Jurkat, Clone E6-1 (cell line): ENCODE measurements at regions not wholly inside any gene's neighbourhood (a gene's known extent, or its start where the extent isn't known, plus 50 kb on each side); places are given as distances from the start of the nearest gene placed in this dataset.

Experiments
- DNase-seq: peaks from one replicate; pipeline ENCODE4 v3.0.0-alpha.2; 2011; ENCODE audit warnings: low read depth, low spot score
- H3K4me3 ChIP-seq: 2 replicates; pipeline ENCODE4 v1.5.1; 2011; ENCODE audit warnings: mild to moderate bottlenecking, low read length, control low read depth, moderate library complexity

GRCh38 chr9:108142142-108142503, 652.6 kb upstream of the KLF4 start:
- DNase-seq, result no peak
- H3K4me3 ChIP-seq, result no peak overlapping the region

- DNase-seq, result no peak
- no peak overlapping the region for H3K4me3 ChIP-seq
These were observed 650.3 kb upstream of the KLF4 start for GRCh38 chr9:108139900-108140299.

GRCh38 chr9:108138516-108138915, 648.9 kb upstream of the KLF4 start:
- DNase-seq, result no peak
- H3K4me3 ChIP-seq, result no peak overlapping the region

GRCh38 chr9:108136656-108137055, 647.1 kb upstream of the KLF4 start:
- no peak overlapping the region for H3K4me3 ChIP-seq
- no peak for DNase-seq

- no peak for DNase-seq
- no peak overlapping the region for H3K4me3 ChIP-seq
These were observed 645.0 kb upstream of the KLF4 start for GRCh38 chr9:108134486-108135128.

- DNase-seq, result no peak
- no peak overlapping the region for H3K4me3 ChIP-seq
These were observed 644.1 kb upstream of the KLF4 start for GRCh38 chr9:108133680-108134079.

GRCh38 chr9:108133101-108133500, 643.5 kb upstream of the KLF4 start:
- H3K4me3 ChIP-seq, result no peak overlapping the region
- no peak for DNase-seq

GRCh38 chr9:108130905-108131304, 641.3 kb upstream of the KLF4 start:
- H3K4me3 ChIP-seq, result no peak overlapping the region
- no peak for DNase-seq

- H3K4me3 ChIP-seq, result no peak overlapping the region
- peak; percentile 17 for DNase-seq
These were observed 636.1 kb upstream of the KLF4 start for GRCh38 chr9:108125625-108126024.

- DNase-seq, result no peak
- H3K4me3 ChIP-seq, result no peak overlapping the region
These were observed 630.1 kb upstream of the KLF4 start for GRCh38 chr9:108119530-108120113.

GRCh38 chr9:108117795-108118194, 628.2 kb upstream of the KLF4 start:
- no peak for DNase-seq
- H3K4me3 ChIP-seq, result no peak overlapping the region

- no peak overlapping the region for H3K4me3 ChIP-seq
- DNase-seq, result no peak
These were observed 627.7 kb upstream of the KLF4 start for GRCh38 chr9:108117306-108117705.

GRCh38 chr9:108113596-108113995, 624.0 kb upstream of the KLF4 start:
- DNase-seq, result no peak
- H3K4me3 ChIP-seq, result no peak overlapping the region

GRCh38 chr9:108109927-108110690, 620.5 kb upstream of the KLF4 start:
- no peak overlapping the region for H3K4me3 ChIP-seq
- DNase-seq, result no peak

GRCh38 chr9:108108852-108109448, 619.4 kb upstream of the KLF4 start:
- H3K4me3 ChIP-seq, result no peak overlapping the region
- DNase-seq, result no peak

GRCh38 chr9:108108280-108108851, 618.8 kb upstream of the KLF4 start:
- H3K4me3 ChIP-seq, result no peak overlapping the region
- no peak for DNase-seq

- no peak for DNase-seq
- H3K4me3 ChIP-seq, result no peak overlapping the region
These were observed 616.3 kb upstream of the KLF4 start for GRCh38 chr9:108105885-108106284.

- no peak for DNase-seq
- H3K4me3 ChIP-seq, result no peak overlapping the region
These were observed 615.4 kb upstream of the KLF4 start for GRCh38 chr9:108104991-108105390.

GRCh38 chr9:108103046-108103693, 613.6 kb upstream of the KLF4 start:
- no peak for DNase-seq
- no peak overlapping the region for H3K4me3 ChIP-seq
